ENCODE measurements at regions not wholly inside any gene's neighbourhood (a gene's known extent, or its start where the extent isn't known, plus 50 kb on each side); places are given as distances from the start of the nearest gene placed in this dataset.

GRCh38 chr16:79767421-79768275 is 167.1 kb upstream of the MAF start:
- Mint-ChIP-seq H3K36me3 (ENCODE audit: low read depth) (no peaks in the 10 kb centered on the region), H3K4me1 (ENCODE audit: low read depth) (peaks cover 36% of the 10 kb centered on the region), H3K27me3 (ENCODE audit: insufficient read depth) (no peaks in the 10 kb centered on the region), H3K9me3 (no peaks in the 10 kb centered on the region), H3K27ac (no peak overlapping the region), H3K4me3 (peak overlapping the region; percentile 62)
- intact Hi-C loops (cut with micrococcal nuclease): loop anchor here (10.0 kb wide), 1 partner anchor 317 kb away; no protein-coding TSS in a partner anchor
- DNase-seq (ENCODE audit: low spot score): no peak

DNA sequence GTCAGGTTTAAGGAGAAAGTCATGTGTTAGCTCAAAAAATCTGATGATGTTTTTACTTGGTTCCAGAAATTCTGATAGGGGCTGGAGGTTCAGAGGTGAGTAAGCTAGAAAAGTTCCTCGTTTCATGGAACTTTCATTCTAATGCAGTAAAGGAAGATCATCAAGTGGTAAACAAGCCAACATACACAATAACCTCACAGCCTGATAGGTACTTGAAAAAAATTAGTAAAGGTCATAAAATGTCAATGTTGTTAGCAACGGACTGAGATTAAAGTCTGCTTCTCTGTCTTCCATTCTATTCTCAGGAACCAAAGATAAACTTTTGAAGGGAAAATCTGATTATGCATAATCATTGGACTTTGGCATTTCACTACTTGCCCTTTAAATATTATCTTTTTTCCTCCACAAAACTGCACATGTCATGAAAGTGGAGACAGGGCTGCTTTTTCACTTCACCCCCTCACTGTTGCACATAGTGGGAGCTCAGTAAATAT is 165.4 kb upstream of the MAF start:
- intact Hi-C loops (cut with micrococcal nuclease): loop anchor here (10.0 kb wide), 1 partner anchor 319 kb away; no protein-coding TSS in a partner anchor
- H3K9me3 Mint-ChIP-seq: no peaks in the 10 kb centered on the region
- no peaks in the 10 kb centered on the region for H3K27me3 Mint-ChIP-seq (ENCODE audit: insufficient read depth)
- no peak overlapping the region for H3K4me3 Mint-ChIP-seq
- no peak for DNase-seq (ENCODE audit: low spot score)
- no peaks in the 10 kb centered on the region for H3K36me3 Mint-ChIP-seq (ENCODE audit: low read depth)
- H3K4me1 Mint-ChIP-seq (ENCODE audit: low read depth): peaks cover 33% of the 10 kb centered on the region
- H3K27ac Mint-ChIP-seq: no peak overlapping the region

- Mint-ChIP-seq H3K27ac (no peak overlapping the region), H3K27me3 (ENCODE audit: insufficient read depth) (no peaks in the 10 kb centered on the region), H3K4me3 (no peak overlapping the region), H3K9me3 (no peaks in the 10 kb centered on the region), H3K4me1 (ENCODE audit: low read depth) (peaks cover 28% of the 10 kb centered on the region), H3K36me3 (ENCODE audit: low read depth) (peaks cover 2% of the 10 kb centered on the region)
- intact Hi-C loops (cut with micrococcal nuclease): loop anchor here (10.0 kb wide), 1 partner anchor 319 kb away; no protein-coding TSS in a partner anchor
- DNase-seq (ENCODE audit: low spot score): no peak
These were observed 164.9 kb upstream of the MAF start for GRCh38 chr16:79765431-79765830.

DNA sequence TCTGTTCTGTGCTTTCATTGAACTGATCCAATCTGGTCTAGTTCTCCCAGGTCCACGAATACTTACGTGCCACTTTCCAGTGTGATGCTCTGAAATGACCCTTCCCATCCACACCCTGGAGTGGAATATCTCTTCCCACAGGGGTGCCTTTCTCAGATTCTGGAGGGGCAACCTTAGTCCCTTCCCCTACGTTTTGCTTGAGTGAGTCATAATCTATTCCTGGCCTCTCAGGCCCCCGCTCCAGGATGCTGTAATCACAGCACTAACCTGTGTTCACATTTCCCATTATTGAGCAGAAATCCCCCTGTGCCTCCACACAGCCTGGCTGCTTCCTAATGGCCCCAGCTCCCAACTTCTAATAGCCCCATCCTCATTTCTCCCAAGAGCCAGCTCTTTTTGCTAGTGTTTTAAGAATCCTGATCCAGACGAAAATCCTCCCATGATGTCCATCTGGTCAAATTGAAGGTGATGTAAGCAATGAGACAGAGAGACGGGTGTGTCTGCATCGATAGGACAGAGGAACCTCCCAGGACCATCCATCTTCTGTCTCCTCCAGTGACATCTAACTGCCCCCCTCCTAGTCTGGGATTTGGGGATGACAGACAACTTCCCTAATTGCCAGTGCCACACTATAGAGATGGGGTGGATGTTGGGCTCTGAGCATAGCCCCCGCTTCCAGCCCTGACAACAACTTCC is 164.0 kb upstream of the MAF start:
- Mint-ChIP-seq H3K9me3 (no peaks in the 10 kb centered on the region), H3K4me3 (no peak overlapping the region), H3K36me3 (ENCODE audit: low read depth) (peaks cover 2% of the 10 kb centered on the region), H3K27me3 (ENCODE audit: insufficient read depth) (no peaks in the 10 kb centered on the region), H3K27ac (no peak overlapping the region), H3K4me1 (ENCODE audit: low read depth) (peaks cover 21% of the 10 kb centered on the region)
- intact Hi-C loops (cut with micrococcal nuclease): loop anchor here (10.0 kb wide), 1 partner anchor 320 kb away; no protein-coding TSS in a partner anchor
- DNase-seq (ENCODE audit: low spot score): no peak

GRCh38 chr16:79762217-79762616 is 161.7 kb upstream of the MAF start:
- Mint-ChIP-seq H3K4me1 (ENCODE audit: low read depth) (peaks cover 10% of the 10 kb centered on the region), H3K36me3 (ENCODE audit: low read depth) (peaks cover 2% of the 10 kb centered on the region), H3K27ac (no peak overlapping the region), H3K4me3 (no peak overlapping the region), H3K27me3 (ENCODE audit: insufficient read depth) (no peaks in the 10 kb centered on the region), H3K9me3 (no peaks in the 10 kb centered on the region)
- no peak for DNase-seq (ENCODE audit: low spot score)
- intact Hi-C loops (cut with micrococcal nuclease): loop anchor here (10.0 kb wide), 1 partner anchor 323 kb away; no protein-coding TSS in a partner anchor

DNA sequence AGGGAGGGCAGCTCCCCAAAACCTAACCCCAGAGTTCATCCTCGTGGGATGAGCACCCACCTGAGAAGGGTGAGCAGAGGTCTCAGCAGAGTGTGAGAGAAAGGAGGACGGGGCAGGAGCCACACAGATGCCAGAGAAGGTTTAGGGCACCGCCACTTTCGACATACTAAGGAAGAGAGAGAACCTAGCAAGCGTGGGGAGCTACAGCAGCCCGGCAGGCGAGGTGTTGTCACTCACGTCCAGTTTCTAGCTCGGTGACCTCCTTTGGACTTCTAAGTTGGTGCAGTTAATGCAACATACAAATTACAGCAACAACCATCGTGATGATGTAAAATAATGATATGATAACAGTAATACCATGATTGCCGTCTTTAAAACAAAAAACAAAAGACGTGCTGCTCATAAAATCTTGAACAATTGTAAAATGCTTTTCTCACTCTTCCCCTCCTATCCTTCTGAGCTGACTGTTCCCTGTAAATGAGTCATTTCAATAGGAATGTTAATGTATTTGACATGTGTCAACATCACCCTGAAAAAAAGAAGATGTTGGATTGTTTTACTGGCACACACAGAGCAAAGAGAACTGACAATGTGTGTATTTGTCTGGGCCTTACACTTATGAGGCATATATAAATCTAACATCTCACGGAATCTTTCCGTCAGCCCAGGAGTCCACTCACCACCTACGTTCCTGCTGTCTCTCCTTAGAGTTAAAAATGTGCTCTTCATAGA is 158.2 kb upstream of the MAF start:
- no peak overlapping the region for H3K27ac Mint-ChIP-seq
- H3K9me3 Mint-ChIP-seq: peaks cover 6% of the 10 kb centered on the region
- H3K4me3 Mint-ChIP-seq: no peak overlapping the region
- peaks cover 2% of the 10 kb centered on the region for H3K27me3 Mint-ChIP-seq (ENCODE audit: insufficient read depth)
- no peak for DNase-seq (ENCODE audit: low spot score)
- peaks cover 4% of the 10 kb centered on the region for H3K36me3 Mint-ChIP-seq (ENCODE audit: low read depth)
- intact Hi-C loops (cut with micrococcal nuclease): loop anchor here (5.0 kb wide), 1 partner anchor 46 kb away; no protein-coding TSS in a partner anchor
- peaks cover 37% of the 10 kb centered on the region for H3K4me1 Mint-ChIP-seq (ENCODE audit: low read depth)

GRCh38 chr16:79757968-79758367 is 157.4 kb upstream of the MAF start:
- Mint-ChIP-seq H3K4me3 (no peak overlapping the region), H3K9me3 (peaks cover 6% of the 10 kb centered on the region), H3K36me3 (ENCODE audit: low read depth) (peaks cover 4% of the 10 kb centered on the region), H3K27me3 (ENCODE audit: insufficient read depth) (peaks cover 2% of the 10 kb centered on the region), H3K27ac (peak overlapping the region; percentile 34), H3K4me1 (ENCODE audit: low read depth) (peaks cover 39% of the 10 kb centered on the region)
- intact Hi-C loops (cut with micrococcal nuclease): loop anchor here (2.0 to 5.0 kb wide), 3 partner anchors 46 to 155 kb away; no protein-coding TSS in a partner anchor
- DNase-seq (ENCODE audit: low spot score): no peak

GRCh38 chr16:79757163-79757562 is 156.6 kb upstream of the MAF start:
- no peak for DNase-seq (ENCODE audit: low spot score)
- Mint-ChIP-seq H3K4me1 (ENCODE audit: low read depth) (peaks cover 39% of the 10 kb centered on the region), H3K27ac (peak overlapping the region; percentile 65), H3K27me3 (ENCODE audit: insufficient read depth) (peaks cover 2% of the 10 kb centered on the region), H3K36me3 (ENCODE audit: low read depth) (peaks cover 4% of the 10 kb centered on the region), H3K9me3 (peaks cover 8% of the 10 kb centered on the region), H3K4me3 (no peak overlapping the region)
- intact Hi-C loops (cut with micrococcal nuclease): loop anchor here (2.0 to 5.0 kb wide), 3 partner anchors 45 to 154 kb away; no protein-coding TSS in a partner anchor

- DNase-seq (ENCODE audit: low spot score): no peak
- Mint-ChIP-seq H3K36me3 (ENCODE audit: low read depth) (peaks cover 4% of the 10 kb centered on the region), H3K4me1 (ENCODE audit: low read depth) (peaks cover 39% of the 10 kb centered on the region), H3K4me3 (no peak overlapping the region), H3K27me3 (ENCODE audit: insufficient read depth) (peaks cover 2% of the 10 kb centered on the region), H3K27ac (peak overlapping the region; percentile 65), H3K9me3 (peaks cover 13% of the 10 kb centered on the region)
- intact Hi-C loops (cut with micrococcal nuclease): loop anchor here (2.0 to 5.0 kb wide), 3 partner anchors 44 to 154 kb away; no protein-coding TSS in a partner anchor
These were observed 156.0 kb upstream of the MAF start for GRCh38 chr16:79756571-79756970.

DNA sequence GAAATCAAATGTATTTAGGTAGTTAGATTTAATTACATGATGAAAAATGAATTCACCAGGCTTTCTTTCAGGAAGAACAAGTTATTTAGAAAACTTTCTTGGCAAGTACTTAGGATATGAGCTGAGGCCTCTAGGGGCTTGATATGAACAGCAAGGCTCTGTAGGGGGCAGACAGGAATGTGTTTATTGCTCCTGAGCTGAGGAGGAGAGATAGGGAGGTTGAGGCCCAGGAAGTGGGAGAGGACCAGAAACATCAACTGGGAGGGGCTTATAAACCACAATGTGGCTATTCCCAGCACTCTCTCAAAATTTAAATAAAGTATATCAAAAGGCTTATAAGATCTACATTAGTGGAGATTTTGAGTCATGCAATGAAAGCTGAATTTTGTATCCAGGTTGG is 154.0 kb upstream of the MAF start:
- Mint-ChIP-seq H3K4me1 (ENCODE audit: low read depth) (peaks cover 39% of the 10 kb centered on the region), H3K9me3 (peaks cover 13% of the 10 kb centered on the region), H3K27me3 (ENCODE audit: insufficient read depth) (peaks cover 2% of the 10 kb centered on the region), H3K36me3 (ENCODE audit: low read depth) (peaks cover 2% of the 10 kb centered on the region), H3K27ac (no peak overlapping the region), H3K4me3 (no peak overlapping the region)
- intact Hi-C loops (cut with micrococcal nuclease): no loop called here
- DNase-seq (ENCODE audit: low spot score): no peak

GRCh38 chr16:79754081-79754480 is 153.5 kb upstream of the MAF start:
- H3K27me3 Mint-ChIP-seq (ENCODE audit: insufficient read depth): peaks cover 2% of the 10 kb centered on the region
- intact Hi-C loops (cut with micrococcal nuclease): no loop called here
- peaks cover 39% of the 10 kb centered on the region for H3K4me1 Mint-ChIP-seq (ENCODE audit: low read depth)
- DNase-seq (ENCODE audit: low spot score): no peak
- peaks cover 13% of the 10 kb centered on the region for H3K9me3 Mint-ChIP-seq
- peaks cover 4% of the 10 kb centered on the region for H3K36me3 Mint-ChIP-seq (ENCODE audit: low read depth)
- H3K4me3 Mint-ChIP-seq: no peak overlapping the region
- no peak overlapping the region for H3K27ac Mint-ChIP-seq

- DNase-seq (ENCODE audit: low spot score): no peak
- Mint-ChIP-seq H3K36me3 (ENCODE audit: low read depth) (peaks cover 4% of the 10 kb centered on the region), H3K27me3 (ENCODE audit: insufficient read depth) (peaks cover 2% of the 10 kb centered on the region), H3K4me1 (ENCODE audit: low read depth) (peaks cover 37% of the 10 kb centered on the region), H3K4me3 (no peak overlapping the region), H3K9me3 (peaks cover 13% of the 10 kb centered on the region), H3K27ac (no peak overlapping the region)
- intact Hi-C loops (cut with micrococcal nuclease): no loop called here
These were observed 152.7 kb upstream of the MAF start for GRCh38 chr16:79753286-79753685.
